NCI-H1417 treated with DMSO at 0.1 percent for 48 hours (cell line): ENCODE measurements at regions not wholly inside any gene's neighbourhood (a gene's known extent, or its start where the extent isn't known, plus 50 kb on each side); places are given as distances from the start of the nearest gene placed in this dataset.

Experiments used
- DNase-seq: peaks from one replicate; lab custom pipeline; 2025; lab: John Stamatoyannopoulos, UW

DNA sequence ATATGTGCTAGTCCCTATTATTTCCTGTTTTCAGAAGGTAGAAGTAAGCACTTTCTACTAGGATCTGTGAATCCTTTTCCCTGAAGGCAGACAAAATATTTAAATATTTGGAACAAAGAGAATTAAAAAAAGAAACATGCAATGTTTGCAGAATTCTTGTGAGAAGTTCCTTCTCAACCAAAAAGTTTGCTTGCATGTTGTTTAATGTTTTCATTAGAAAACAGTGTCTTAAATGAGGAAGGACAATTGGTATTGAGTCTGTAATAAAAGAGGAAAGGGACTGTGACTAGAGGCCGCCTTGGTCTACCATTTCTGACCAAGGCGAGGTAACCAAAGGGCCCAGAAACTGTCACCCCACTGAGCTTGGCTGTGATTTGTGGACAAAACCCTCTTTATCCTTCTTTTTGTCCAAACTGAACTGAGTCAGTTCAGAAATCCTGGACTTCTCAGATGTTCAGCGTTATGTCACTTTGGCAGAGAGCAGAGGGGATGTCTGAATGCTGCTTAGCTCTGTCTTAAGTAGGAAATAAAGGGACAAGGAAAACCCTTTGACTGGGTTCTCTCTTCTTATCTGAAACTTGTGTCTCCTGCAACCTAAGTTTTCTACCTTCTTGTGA lies 129.8 kb upstream of the CPM start:
- DNase-seq, result no peak

DNA sequence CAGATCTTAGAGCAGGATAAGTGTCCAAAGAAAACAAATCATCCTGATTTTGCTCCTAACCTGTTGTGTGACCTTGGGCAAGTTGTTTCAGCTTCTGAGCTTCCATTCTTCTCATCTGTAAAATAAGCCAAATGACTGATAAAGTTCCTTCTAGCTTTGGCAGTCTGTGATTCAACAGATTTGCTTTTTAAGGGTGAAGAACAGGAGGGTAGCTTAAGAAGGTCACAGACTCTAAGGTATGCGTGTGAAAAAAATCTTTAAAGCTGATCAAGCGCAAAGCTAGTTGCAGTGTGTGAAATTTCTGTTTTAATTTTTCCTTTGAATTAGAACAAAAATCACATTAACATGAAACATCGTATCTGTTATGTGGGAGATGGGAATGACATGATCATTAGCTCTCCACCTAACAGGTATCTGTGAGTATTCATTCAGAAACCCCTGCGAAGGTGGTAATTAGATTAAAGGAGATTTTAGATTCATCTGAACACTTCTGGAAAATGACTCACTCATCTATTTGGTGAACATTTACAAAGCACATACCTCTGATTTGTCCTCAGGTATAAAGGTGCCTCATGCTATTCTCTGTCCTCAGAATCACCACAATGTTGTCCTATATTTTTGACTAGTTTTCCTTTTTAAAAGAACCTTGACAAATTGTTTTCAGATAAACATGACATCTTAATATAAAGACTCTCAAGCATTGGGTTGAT lies 131.9 kb upstream of the CPM start:
- no peak for DNase-seq

DNA sequence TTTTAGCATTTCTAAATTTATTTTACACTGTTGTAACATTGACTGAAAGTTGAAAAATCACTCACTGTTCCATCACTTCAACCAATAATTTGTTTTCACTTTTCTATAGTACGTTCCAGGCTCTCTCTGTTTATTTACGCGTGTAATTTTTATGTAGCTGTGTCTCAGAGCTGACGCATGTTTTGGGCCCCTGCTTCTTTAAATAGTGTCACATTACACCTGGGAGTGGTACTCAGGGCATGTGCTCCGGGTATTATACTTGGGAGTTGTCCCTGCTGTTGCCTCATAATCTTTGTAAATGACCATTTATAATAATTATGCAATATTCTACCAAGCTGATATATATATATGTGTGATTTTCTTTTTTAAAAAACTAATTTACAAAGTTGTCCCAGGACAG lies 132.8 kb upstream of the CPM start:
- DNase-seq, result no peak

DNA sequence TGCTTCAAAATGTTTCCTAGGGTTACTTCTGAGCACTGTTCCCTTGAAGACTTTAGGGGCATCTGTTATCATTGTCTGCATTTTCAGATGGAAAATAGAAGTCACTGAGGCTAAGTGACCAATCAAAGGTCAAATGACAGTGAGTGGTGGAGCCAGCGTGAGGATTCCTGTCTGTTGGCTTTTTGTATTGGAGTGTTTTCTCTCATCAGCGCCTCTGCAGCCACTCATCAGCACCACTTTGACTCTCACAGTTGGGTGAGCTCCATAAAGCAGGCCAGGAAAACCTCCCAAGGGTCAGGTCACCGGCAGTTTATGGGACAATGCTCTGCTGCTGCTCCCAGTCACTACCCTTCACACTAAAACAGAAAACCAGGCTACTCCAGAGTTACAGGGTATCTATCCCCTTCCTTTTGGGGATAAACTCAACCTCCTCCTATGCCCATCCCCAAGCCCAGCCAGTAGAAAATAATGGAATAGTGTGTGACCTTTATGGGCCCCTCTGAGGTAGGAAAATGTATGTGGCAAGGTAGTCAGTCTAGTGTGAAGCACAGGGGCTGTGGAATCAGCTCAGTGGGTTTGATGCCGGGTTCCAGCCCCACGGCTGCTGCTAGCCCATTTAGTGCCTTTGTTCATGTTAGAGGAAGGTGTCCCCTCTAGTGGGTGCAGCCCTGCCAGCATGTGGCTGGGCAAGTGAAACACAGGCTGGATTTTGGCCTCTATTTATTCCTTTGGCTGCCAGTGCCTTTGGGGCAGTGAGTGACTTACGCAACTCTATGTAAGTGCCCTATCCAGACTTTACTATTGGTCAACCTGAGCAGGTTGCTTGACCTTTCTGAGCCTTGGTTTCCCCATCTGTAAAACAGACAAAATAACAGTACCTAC lies 133.8 kb upstream of the CPM start:
- DNase-seq, result no peak

DNA sequence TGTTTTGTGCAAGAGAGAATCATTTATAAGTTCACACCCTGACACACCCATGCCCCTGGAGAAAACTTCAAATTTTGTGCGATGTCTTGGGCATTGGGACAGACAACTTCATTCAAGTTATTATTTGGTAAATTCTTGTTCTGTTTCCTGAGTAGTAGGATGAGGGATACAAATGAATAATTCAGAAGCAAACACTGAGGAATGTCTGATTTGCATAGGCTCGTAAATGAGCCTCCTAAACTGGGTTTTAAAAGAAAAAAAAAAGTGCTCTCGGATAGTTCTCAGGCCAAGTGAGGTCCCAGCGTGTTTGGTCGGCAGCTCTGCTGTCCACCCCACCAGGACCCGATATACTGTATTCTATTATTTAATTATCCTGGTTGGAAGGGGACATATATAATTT lies 134.7 kb upstream of the CPM start:
- no peak for DNase-seq

DNA sequence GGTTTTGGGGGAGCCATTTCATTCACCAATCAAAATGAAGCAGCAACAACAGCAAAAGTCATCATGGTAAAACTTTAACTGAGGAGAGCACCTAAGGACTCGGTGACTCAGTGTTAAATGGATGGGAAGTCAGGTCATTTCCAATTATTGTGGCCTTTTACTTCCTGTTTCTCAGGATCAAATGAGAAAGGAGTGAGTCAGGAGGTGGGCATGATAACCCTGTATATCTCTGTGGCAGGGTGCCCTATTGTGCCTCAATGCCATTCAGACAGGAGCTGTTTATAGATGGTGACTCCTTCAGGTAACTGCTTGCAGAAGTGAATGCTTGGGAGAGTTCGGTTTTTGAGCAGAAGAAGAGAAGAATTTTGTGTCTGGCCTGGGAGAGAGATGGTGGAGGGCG lies 135.5 kb upstream of the CPM start:
- no peak for DNase-seq

DNA sequence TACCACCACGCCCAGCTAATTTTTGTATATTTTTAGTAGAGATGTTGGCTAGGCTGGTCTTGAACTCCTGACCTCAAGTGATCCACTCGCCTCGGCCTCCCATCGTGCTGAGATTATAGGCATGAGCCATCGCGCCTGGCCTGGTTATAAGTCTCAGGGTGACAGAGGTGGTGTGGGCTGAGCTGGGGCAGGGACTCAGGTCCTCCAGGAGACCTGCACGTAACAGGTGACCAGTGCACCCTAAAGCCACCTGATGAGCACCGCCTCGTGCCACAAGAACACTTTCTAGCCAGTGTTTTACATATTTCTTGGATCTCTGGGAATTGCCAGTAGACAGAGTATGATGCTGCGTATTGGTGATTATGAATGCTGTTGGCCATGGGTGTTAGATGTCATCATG lies 136.5 kb upstream of the CPM start:
- DNase-seq, result no peak

DNA sequence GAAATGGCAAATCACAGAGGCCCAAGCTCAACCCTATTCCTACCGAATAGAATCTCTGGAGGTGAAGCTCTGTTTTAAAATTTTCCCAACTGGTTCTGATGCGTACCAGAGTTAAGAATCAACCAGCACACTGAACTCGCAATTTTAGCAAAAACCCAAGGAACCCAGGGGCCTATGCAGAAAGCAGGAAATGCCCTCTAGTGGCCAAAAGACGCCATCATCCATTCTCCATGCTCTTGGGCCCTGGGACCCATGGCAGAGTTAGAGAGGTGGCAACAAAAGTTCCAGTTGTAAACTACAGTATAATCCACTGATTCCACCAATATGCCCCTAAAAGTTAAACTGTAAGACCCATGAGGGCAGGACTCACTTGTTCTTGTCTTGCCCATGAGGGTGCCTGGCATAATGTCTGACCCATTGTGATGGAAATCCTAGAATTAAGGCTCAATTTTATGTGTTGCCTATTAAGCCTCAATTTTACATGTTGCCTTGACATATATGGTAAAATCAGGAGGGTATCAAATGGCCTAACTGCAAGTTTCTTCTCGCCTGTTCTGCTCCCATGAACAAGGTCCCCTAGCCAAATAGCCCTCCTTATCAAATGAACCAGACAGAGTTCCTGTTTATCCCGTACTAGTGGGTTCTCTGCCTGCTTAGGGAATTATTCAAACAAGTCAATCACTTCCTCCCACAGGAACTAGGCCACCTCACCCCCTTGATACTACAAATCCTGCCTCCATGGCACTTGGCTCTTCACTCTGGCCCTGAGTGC lies 137.5 kb upstream of the CPM start:
- peak; percentile 14 for DNase-seq

DNA sequence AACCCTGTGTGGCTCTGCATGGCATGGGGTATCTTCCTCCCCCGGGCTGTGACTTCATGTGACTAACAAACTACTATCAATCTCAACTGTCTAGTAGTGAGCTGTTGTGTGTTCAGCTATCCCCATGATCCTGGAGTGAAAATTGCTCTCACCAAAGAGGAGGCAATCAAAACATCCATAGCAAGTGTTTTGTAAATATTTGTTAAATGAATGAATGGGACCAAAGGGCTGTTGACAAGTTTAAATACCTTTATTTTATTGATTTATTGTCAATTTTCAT lies 138.1 kb upstream of the CPM start:
- DNase-seq, result peak; percentile 26

DNA sequence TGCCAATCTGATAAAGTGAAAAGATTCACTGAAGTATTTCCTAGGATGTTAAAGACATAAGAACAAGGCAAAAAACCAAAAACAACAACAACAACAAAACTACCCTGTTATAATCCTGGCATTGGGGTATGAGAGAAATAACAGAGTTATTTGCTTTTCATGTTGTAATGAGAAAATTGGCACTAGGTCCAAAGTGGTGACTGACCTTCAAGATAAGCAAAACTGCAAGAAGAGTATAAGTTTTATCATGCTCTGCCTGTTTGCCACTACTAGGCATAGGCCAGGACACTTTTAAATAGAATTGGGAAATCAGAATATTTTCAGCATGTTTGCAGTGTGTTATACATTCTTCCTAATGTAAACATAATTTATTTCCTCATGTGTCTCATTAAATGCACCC lies 140.1 kb upstream of the CPM start:
- DNase-seq, result no peak

DNA sequence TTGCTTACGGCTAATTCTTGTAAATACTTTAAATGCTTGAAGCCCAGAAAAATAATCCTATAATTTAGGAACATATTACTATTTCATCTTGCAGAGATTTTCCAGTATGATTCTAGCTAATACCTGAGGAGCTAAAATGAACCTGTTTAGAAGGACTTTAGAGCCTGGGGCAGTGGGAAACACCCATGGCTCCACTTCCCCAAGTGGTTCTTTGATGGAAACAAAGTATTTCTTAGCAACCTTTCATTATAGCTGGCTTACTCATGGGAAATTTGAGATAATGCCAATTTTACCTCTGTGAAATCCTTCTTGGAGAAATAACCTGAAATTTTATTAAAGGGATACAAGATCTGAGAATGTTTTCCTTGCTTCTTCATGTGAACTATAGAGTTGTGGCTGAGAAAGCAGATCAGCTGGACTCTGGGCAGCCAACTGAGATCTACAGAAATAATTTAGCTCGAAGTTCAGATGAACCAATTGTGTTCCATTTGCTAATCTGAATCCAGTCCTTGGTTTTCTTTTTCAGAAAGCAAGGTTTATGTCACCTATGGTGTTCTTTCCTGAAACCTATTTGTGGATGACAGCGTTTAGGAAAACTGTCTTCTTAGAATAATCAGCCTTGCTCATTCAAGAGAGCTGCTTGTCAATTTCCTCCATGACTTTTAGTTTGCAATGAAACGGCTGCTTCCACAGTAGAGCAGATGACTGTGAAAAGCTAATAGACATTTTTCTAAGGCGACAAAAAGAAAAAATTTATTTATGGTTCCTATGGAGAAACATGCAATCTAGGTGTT lies 141.8 kb upstream of the CPM start:
- no peak for DNase-seq

DNA sequence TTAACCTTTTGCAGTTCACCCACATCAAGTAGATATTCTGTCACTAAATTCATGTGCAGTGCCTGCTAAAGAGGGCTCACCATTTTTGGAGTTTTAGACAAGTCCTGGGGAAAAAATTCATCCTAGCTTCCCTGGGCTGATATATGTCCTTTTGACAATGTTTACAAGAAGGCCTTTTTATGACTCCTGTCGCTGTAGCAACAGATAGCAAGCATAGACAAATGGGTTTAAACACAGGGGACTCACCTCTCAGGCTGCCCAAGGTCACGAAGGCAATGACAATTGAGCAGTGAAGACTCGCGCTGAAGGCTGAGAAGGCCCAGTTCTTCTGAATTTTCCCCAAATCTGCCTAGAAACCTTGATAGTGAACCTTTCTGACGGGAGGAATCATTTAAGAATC lies 150.7 kb upstream of the CPM start:
- DNase-seq, result no peak

DNA sequence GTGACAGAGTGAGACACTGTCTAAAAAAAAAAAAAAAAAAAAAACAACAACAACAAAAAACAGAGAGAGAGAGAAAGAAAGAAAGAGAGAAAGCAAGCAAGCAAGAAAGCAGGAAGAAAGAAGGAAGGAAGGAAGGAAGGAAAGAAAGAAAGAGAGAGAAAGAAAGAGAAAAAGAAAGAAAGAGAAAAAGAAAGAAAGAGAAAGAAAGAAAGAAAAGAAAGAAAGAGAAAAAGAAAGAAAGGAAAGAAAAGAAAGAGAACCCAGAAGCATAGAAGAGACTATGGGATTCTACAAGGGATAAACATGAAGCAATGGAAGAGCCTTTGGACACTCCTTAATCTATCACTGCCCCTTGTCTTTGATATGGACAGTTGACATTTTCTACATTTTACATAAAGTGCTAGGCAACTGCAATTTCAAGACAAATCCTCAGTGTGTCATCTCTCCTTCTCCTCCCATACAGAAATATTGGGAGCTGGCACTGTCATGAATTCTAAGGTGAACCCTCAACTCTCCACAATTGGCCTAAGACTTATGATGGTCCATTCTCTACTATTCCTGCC lies 151.9 kb upstream of the CPM start:
- DNase-seq, result no peak

DNA sequence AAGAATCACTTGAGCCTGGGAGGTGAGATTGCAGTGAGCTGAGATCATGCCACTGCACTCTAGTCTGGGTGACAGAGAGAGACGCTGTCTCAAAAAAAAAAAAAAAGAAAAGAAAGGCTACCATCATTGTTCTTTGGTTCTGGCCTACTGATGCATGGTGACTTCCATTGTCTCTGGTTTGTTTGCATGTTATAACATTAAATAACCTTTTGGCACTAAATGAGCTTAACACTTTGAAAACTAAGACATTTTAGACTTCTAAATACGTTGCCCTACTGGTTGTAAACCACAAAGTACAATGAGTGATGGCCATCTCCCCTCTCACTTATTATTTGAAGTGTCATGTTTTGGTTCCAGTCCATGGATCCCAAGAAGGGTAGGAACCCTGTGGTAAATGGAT lies 152.9 kb upstream of the CPM start:
- no peak for DNase-seq

DNA sequence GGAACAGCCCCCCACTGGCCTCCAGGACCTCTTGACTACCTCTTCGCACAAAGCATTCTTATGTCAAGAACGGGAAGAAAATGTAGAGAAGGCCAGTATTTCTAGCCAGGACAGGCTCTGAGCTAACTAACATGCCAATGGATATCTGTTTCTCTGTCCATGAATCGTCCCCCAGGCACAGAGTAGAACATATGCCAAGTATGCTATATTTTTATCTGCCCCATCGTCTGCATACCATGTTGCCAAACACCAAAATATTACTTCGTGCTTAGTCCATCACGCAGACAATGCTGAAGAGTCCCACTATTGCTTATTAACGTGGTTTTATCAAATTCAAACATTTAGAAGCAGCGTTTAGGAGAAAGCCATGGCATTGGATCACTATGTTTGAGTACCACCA lies 151.4 kb upstream of the CPSF6 start:
- DNase-seq, result no peak

DNA sequence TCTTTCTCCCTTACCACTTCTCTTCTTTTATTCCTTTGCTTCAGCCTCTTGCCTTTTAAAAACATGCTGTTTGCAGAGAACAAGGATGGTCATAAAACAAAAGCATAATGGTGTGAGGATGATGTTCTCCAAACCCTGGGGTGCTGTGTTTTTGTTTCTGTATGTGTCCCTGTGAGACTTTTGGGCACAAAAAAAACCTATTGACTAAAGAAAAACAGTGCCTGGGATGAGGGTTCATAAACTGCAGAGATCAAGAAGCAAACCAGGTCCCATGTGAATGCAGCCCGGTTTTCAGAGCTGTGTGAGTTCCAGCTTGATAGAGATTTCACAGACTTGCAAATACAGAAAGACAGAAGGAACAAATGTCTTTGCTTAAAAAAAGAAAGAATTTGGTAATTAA lies 148.6 kb upstream of the CPSF6 start:
- DNase-seq, result no peak

DNA sequence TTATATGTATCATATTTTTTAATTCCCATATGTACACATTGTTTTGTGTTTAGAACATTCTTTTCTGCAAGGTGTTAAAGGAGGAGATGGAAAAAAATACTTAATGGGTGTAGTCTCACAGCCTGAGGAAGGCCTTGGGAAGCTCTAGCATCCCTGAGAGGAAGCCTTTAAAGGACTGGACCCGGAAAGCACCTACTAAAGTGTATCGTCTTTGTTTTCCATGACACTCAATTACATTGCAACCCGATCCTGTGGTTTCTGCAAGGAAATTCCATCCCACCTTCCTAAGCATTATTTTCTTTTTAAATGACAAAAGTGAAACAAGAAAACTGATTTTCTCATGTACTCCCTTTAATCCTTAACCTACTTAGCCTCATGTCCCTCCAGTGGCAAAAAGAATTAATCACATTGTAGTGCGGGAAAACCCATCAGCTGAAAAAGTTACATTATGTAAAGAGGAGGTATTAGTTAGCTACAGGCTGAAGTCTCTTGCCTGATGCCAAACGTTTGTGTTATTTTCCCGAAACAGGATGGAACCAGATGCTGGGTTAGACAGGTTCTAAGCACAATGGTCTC lies 147.8 kb upstream of the CPSF6 start:
- DNase-seq, result no peak

DNA sequence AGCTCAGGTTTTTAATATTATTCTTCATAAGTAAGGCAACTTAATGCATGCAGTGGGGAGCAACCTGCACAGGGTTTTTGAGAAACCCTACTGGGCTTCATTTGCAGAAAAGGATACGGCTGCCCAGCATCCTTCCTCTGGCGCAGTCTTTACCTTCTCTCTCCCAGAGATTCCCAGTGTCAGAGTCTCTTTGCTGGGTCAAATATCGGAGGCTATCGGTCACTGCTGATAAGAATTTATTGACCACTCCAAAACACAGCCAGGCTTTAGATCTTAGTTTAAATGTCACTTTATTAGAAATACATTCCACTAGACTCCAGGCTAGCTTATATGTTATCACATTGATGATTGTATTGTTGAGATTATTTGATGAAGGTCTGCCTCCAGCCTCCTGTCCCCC lies 147.2 kb upstream of the CPSF6 start:
- no peak for DNase-seq

DNA sequence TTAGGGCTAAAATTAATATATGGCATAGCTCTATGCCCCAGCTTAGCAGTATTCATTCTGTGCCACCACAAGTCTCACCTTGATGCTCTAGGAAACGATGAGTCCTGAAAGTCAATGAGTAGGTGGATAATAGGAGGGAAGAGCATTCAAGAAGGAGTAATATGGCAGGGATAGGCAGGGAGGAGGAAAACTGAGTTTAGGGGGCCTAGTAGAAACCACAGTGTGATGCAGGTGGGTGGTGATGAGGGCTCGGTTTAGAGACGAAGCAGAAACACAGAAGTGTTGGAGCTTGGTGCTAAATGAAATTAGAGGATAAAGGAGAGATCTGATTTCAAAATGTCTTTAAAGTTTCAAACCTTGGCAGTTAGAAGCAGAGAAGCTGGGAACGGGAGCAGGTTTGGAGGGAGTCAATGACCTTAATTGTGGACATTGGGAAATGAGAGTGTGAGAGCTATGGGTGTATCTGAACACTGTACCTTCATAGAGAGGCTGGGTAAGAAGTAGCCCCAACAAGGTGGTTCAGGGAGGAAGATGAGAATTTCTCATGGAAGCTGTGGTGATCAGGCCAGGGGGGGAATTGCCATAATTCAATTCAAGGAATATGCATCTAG lies 144.7 kb upstream of the CPSF6 start:
- no peak for DNase-seq

DNA sequence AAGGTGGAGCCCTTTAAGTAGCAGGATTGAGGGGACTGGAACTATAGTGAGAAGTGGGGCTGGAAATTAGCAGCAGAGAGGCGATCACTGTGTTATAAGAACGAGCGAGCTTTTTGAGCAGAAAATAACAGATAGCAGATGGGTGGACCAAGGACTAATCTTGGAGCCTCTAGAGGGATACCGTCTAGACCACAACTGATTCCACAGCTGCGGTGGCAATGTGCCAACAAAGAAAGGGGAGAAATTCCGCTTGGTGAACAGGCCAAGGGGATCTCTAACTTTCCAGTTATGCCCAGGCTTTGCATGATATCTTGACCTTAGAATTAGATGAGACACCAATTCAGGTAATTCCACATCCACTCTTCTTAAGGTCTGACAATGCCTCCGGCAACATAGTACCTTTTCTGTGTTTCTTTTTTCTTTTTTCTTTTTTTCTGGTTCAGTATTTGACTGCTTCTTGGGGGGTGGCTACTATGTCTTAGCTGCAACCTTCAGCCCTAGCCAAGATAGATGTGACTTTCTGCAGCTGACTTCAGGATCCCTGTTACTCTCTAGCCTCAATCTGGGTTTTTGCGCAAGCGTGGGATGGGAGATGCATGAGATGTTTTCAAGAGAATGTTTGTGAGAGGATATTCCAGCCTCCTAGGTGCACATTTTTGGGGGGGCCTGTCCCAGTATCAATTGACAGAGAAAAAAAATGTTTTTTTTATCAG lies 143.4 kb upstream of the CPSF6 start:
- DNase-seq, result no peak
